Panc1 (cell line): ENCODE measurements at regions not wholly inside any gene's neighbourhood (a gene's known extent, or its start where the extent isn't known, plus 50 kb on each side); places are given as distances from the start of the nearest gene placed in this dataset.

Experiments
- ATAC-seq: fragments of 200-7000 bp; cut with Tn5 transposase; 2 replicates; pipeline ENCODE4 v1.9.1; 2020; ENCODE audit warnings: mild to moderate bottlenecking, moderate library complexity
- BruUV-seq: library from RNA; stranded (reverse); fragments of 400-500 nt; replicated peaks from 2 replicates; lab custom pipeline; 2021; lab: Mats Ljungman, UMichigan
- CTCF ChIA-PET: fragments of 300-600 bp; sonication (Branson Sonifier 250); formaldehyde crosslinking; loops from one replicate; lab custom pipeline; 2022; ENCODE audit warnings: antibody characterized with exemption; lab: Charles Lee
- POLR2A ChIA-PET: fragments of 300-600 bp; sonication (Branson Sonifier 250); formaldehyde crosslinking; loops from one replicate; lab custom pipeline; 2022; ENCODE audit warnings: antibody characterized with exemption; lab: Charles Lee
- DNase-seq: peaks from one replicate; pipeline ENCODE4 v3.0.0-alpha.2; 2010; ENCODE audit warnings: low read depth, low spot score
- H3K27ac ChIP-seq: 2 replicates; pipeline ENCODE4 v1.5.1; 2011; ENCODE audit warnings: mild to moderate bottlenecking, low read length, inconsistent platforms
- H3K27me3 ChIP-seq: fragments of 200-500 bp; sonication (Bioruptor generic); 2 replicates; pipeline ENCODE4 v1.6.0; 2014; ENCODE audit warnings: low read length, inconsistent platforms; ENCODE audit not compliant: control insufficient read depth, insufficient read depth
- H3K36me3 ChIP-seq: fragments of 200-500 bp; sonication (Bioruptor generic); 2 replicates; pipeline ENCODE4 v1.5.1; 2014; ENCODE audit warnings: inconsistent platforms, mild to moderate bottlenecking, low read length, moderate library complexity; ENCODE audit not compliant: control insufficient read depth, insufficient read depth
- H3K4me1 ChIP-seq: 2 replicates; pipeline ENCODE4 v1.5.1; 2011; ENCODE audit warnings: inconsistent platforms, mild to moderate bottlenecking, low read length, moderate library complexity; ENCODE audit not compliant: control insufficient read depth, insufficient read depth
- H3K4me3 ChIP-seq, 2 experiments: 2 replicates each; pipeline ENCODE4 v1.5.1; 2011 to 2012; ENCODE audit warnings: low read depth in 2 of 2, low read length in 2 of 2, mild to moderate bottlenecking in 2 of 2, inconsistent platforms in 1 of 2, moderate library complexity in 1 of 2
- H3K9me3 ChIP-seq: fragments of 200-500 bp; sonication (Bioruptor generic); 2 replicates; pipeline ENCODE4 v1.5.1; 2014; ENCODE audit warnings: low read depth, mild to moderate bottlenecking, inconsistent platforms, low read length, moderate library complexity; ENCODE audit not compliant: control insufficient read depth, insufficient read depth
- CTCF ChIP-seq: fragments of 450-650 bp; IDR thresholded peaks from 2 replicates; pipeline ENCODE4 v1.5.1; 2017; ENCODE audit warnings: mild to moderate bottlenecking
- POLR2AphosphoS5 ChIP-seq: IDR thresholded peaks from 2 replicates; pipeline ENCODE4 v1.6.1; 2012; ENCODE audit warnings: mild to moderate bottlenecking, low read depth, low read length, moderate library complexity
- REST ChIP-seq, 2 experiments: IDR thresholded peaks; 2 replicates each; pipeline ENCODE4 v1.6.1; 2011 to 2012; ENCODE audit warnings: low read depth in 2 of 2, control low read depth in 1 of 2, low read length in 1 of 2, mild to moderate bottlenecking in 1 of 2, moderate library complexity in 1 of 2; ENCODE audit not compliant: insufficient read depth in 1 of 2
- SIN3A ChIP-seq: IDR thresholded peaks from 2 replicates; pipeline ENCODE4 v1.6.1; 2012; ENCODE audit warnings: low read depth, mild to moderate bottlenecking, low read length, moderate library complexity, borderline replicate concordance; ENCODE audit not compliant: insufficient read depth
- TCF7L2 ChIP-seq: IDR thresholded peaks from 2 replicates; pipeline ENCODE4 v1.6.1; 2011; ENCODE audit warnings: mild to moderate bottlenecking, low read depth, low read length, inconsistent platforms
- in situ Hi-C: cut with HindIII; loops from 2 replicates; pipeline ENCODE4 v1.10.0; 2016; ENCODE audit warnings: low sequenced_read_pairs, low pct_unique_long_range_greater_than_20kb
- intact Hi-C: fragments of 100-400 bp; cut with micrococcal nuclease; formaldehyde crosslinking; loops from one replicate; pipeline ENCODE4 v1.10.0; 2022; ENCODE audit not compliant: unreplicated experiment

GRCh38 chr12:68508576-68508975, 102.1 kb upstream of the RAP1B start:
- Histone ChIP-seq H3K9me3 (no peaks in the 10 kb centered on the region; the same call in 1 of the 2 replicates), H3K4me1 (no peaks in the 10 kb centered on the region), H3K27ac (peak overlapping the region; percentile 18; the same call in 1 of the 2 replicates), H3K4me3 (no peak overlapping the region), H3K27me3 (no peaks in the 10 kb centered on the region), H3K36me3 (no peaks in the 10 kb centered on the region)
- DNase-seq (no peak), ATAC-seq (no peak)
- in situ Hi-C loops = no loop called here
- ChIA-PET POLR2A (interaction anchor here (0.6 kb wide), 1 partner anchor 23 kb away, joined by 9 read pairs; no protein-coding TSS in a partner anchor), CTCF (no interaction called here)
- TF ChIP-seq CTCF (no peak), POLR2AphosphoS5 (no peak), REST (IDR thresholded peaks at IDR 0.05; ENCODE audit: insufficient read depth in 1 of 2, low read depth in 2 of 2, low read length in 1 of 2) (no peak), TCF7L2 (no peak), SIN3A (no peak)
- no TSS peak for BruUV-seq
- intact Hi-C loops = no loop called here

- H3K4me1 ChIP-seq = no peaks in the 10 kb centered on the region
- POLR2A ChIA-PET = no interaction called here
- H3K27me3 ChIP-seq = no peaks in the 10 kb centered on the region
- CTCF ChIA-PET = no interaction called here
- in situ Hi-C loops = no loop called here
- H3K36me3 ChIP-seq = no peaks in the 10 kb centered on the region
- no peak overlapping the region for H3K4me3 ChIP-seq
- no peak for ATAC-seq
- BruUV-seq = no TSS peak
- peak overlapping the region; percentile 18; the same call in 1 of the 2 replicates for H3K27ac ChIP-seq
- no peak for DNase-seq
- no peaks in the 10 kb centered on the region; the same call in 1 of the 2 replicates for H3K9me3 ChIP-seq
- TF ChIP-seq TCF7L2 (no peak), SIN3A (no peak), CTCF (no peak), REST (IDR thresholded peaks at IDR 0.05; ENCODE audit: insufficient read depth in 1 of 2, low read depth in 2 of 2, low read length in 1 of 2) (no peak), POLR2AphosphoS5 (no peak)
- intact Hi-C loops = no loop called here
Measured at GRCh38 chr12:68509242-68509641, 101.5 kb upstream of the RAP1B start.
